Natural killer cell treated with Interleukin-12 subunit alpha and Interleukin-12 subunit beta and Interleukin-15 and Interleukin-18, amount 100 ng/mL, for 72 hours (primary cell): ENCODE measurements at regions not wholly inside any gene's neighbourhood (a gene's known extent, or its start where the extent isn't known, plus 50 kb on each side); places are given as distances from the start of the nearest gene placed in this dataset.
A peak's percentile ranks its signal among the peaks of the same experiment; 100 is the strongest.

Source experiments
- ATAC-seq, 2 donors: fragments of 150-1000 bp; cut with Tn5 transposase in 1 of 2; sonication (Bioruptor Pico), chemical (Tn5 transposase) in 1 of 2; 2 replicates each; pipeline ENCODE4 v1.10.0; 2021
- DNase-seq: peaks from one replicate; pipeline ENCODE4 v3.0.0; 2022; ENCODE audit warnings: low spot score
- H3K27ac Mint-ChIP-seq, 2 donors: 1 replicate in 1 of 2; 2 replicates in 1 of 2; pipeline ENCODE4 v1.8.0; 2022; ENCODE audit warnings: mixed read lengths in 2 of 2, mild to moderate bottlenecking in 1 of 2, moderate library complexity in 1 of 2
- H3K27me3 Mint-ChIP-seq, 2 donors: 1 replicate in 1 of 2; 2 replicates in 1 of 2; pipeline ENCODE4 v1.8.0; 2022; ENCODE audit warnings: mixed read lengths in 2 of 2
- H3K36me3 Mint-ChIP-seq: one replicate; pipeline ENCODE4 v1.8.0; 2022; ENCODE audit warnings: mixed read lengths
- H3K4me1 Mint-ChIP-seq, 2 donors: 1 replicate in 1 of 2; 2 replicates in 1 of 2; pipeline ENCODE4 v1.8.0; 2022; ENCODE audit warnings: low read depth in 2 of 2, mixed read lengths in 2 of 2, mild to moderate bottlenecking in 1 of 2
- H3K4me3 Mint-ChIP-seq: one replicate; pipeline ENCODE4 v1.8.0; 2022; ENCODE audit warnings: mixed read lengths
- H3K9me3 Mint-ChIP-seq: 2 replicates; pipeline ENCODE4 v1.8.0; 2022; ENCODE audit warnings: mixed read lengths

GRCh38 chr2:146530886-146531285, 1313.9 kb upstream of the ACVR2A start:
- no peaks in the 10 kb centered on the region for H3K27me3 Mint-ChIP-seq
- H3K4me3 Mint-ChIP-seq, result no peak overlapping the region
- H3K27ac Mint-ChIP-seq, result no peak overlapping the region
- ATAC-seq, result no peak
- H3K36me3 Mint-ChIP-seq, result no peaks in the 10 kb centered on the region
- no peak for DNase-seq
- H3K9me3 Mint-ChIP-seq, result no peaks in the 10 kb centered on the region
- no peaks in the 10 kb centered on the region for H3K4me1 Mint-ChIP-seq

GRCh38 chr2:146527166-146527565, 1317.7 kb upstream of the ACVR2A start:
- ATAC-seq (no peak), DNase-seq (no peak)
- H3K27me3 Mint-ChIP-seq, result no peaks in the 10 kb centered on the region
- H3K4me3 Mint-ChIP-seq, result no peak overlapping the region
- H3K9me3 Mint-ChIP-seq, result no peaks in the 10 kb centered on the region
- no peaks in the 10 kb centered on the region for H3K4me1 Mint-ChIP-seq
- H3K36me3 Mint-ChIP-seq, result no peaks in the 10 kb centered on the region
- no peak overlapping the region for H3K27ac Mint-ChIP-seq

GRCh38 chr2:146523196-146523595, 1321.6 kb upstream of the ACVR2A start:
- ATAC-seq (no peak), DNase-seq (no peak)
- no peak overlapping the region for H3K4me3 Mint-ChIP-seq
- no peaks in the 10 kb centered on the region for H3K36me3 Mint-ChIP-seq
- no peak overlapping the region for H3K27ac Mint-ChIP-seq
- H3K9me3 Mint-ChIP-seq, result no peaks in the 10 kb centered on the region
- H3K27me3 Mint-ChIP-seq, result no peaks in the 10 kb centered on the region
- no peaks in the 10 kb centered on the region for H3K4me1 Mint-ChIP-seq

GRCh38 chr2:146506851-146507250, 1338.0 kb upstream of the ACVR2A start:
- H3K4me1 Mint-ChIP-seq, result no peaks in the 10 kb centered on the region
- no peak overlapping the region for H3K27ac Mint-ChIP-seq
- H3K27me3 Mint-ChIP-seq, result no peaks in the 10 kb centered on the region
- DNase-seq (no peak), ATAC-seq (no peak)
- no peak overlapping the region for H3K4me3 Mint-ChIP-seq
- no peaks in the 10 kb centered on the region for H3K36me3 Mint-ChIP-seq
- peaks cover 10% of the 10 kb centered on the region for H3K9me3 Mint-ChIP-seq

- Mint-ChIP-seq H3K36me3 (no peaks in the 10 kb centered on the region), H3K4me3 (no peak overlapping the region), H3K27ac (no peak overlapping the region), H3K4me1 (no peaks in the 10 kb centered on the region), H3K27me3 (no peaks in the 10 kb centered on the region), H3K9me3 (peaks cover 5% of the 10 kb centered on the region)
- DNase-seq (no peak), ATAC-seq (no peak)
Observed at GRCh38 chr2:146503366-146503765, 1341.5 kb upstream of the ACVR2A start.

GRCh38 chr2:146496248-146496647, 1348.6 kb upstream of the ACVR2A start:
- no peak overlapping the region for H3K4me3 Mint-ChIP-seq
- ATAC-seq, result no peak
- peaks cover 16% of the 10 kb centered on the region for H3K9me3 Mint-ChIP-seq
- no peaks in the 10 kb centered on the region for H3K4me1 Mint-ChIP-seq
- no peak for DNase-seq
- no peaks in the 10 kb centered on the region for H3K27me3 Mint-ChIP-seq
- H3K27ac Mint-ChIP-seq, result no peak overlapping the region
- H3K36me3 Mint-ChIP-seq, result no peaks in the 10 kb centered on the region

- Mint-ChIP-seq H3K27ac (no peak overlapping the region), H3K4me3 (no peak overlapping the region), H3K9me3 (peaks cover 16% of the 10 kb centered on the region), H3K27me3 (no peaks in the 10 kb centered on the region), H3K4me1 (no peaks in the 10 kb centered on the region), H3K36me3 (no peaks in the 10 kb centered on the region)
- ATAC-seq, result no peak
- DNase-seq, result no peak
Observed at GRCh38 chr2:146489386-146489785, 1355.4 kb upstream of the ACVR2A start.

GRCh38 chr2:146481629-146482028, 1363.2 kb upstream of the ACVR2A start:
- ATAC-seq (no peak), DNase-seq (no peak)
- no peaks in the 10 kb centered on the region for H3K36me3 Mint-ChIP-seq
- no peak overlapping the region for H3K27ac Mint-ChIP-seq
- peaks cover 8% of the 10 kb centered on the region for H3K9me3 Mint-ChIP-seq
- H3K4me1 Mint-ChIP-seq, result no peaks in the 10 kb centered on the region
- H3K4me3 Mint-ChIP-seq, result no peak overlapping the region
- no peaks in the 10 kb centered on the region for H3K27me3 Mint-ChIP-seq

GRCh38 chr2:146477383-146477782, 1367.4 kb upstream of the ACVR2A start:
- peaks cover 8% of the 10 kb centered on the region for H3K9me3 Mint-ChIP-seq
- H3K27me3 Mint-ChIP-seq, result no peaks in the 10 kb centered on the region
- no peak for ATAC-seq
- H3K4me3 Mint-ChIP-seq, result no peak overlapping the region
- H3K27ac Mint-ChIP-seq, result no peak overlapping the region
- H3K36me3 Mint-ChIP-seq, result no peaks in the 10 kb centered on the region
- no peaks in the 10 kb centered on the region for H3K4me1 Mint-ChIP-seq
- no peak for DNase-seq

GRCh38 chr2:146468578-146468977, 1376.3 kb upstream of the ACVR2A start:
- ATAC-seq (no peak), DNase-seq (no peak)
- H3K36me3 Mint-ChIP-seq, result no peaks in the 10 kb centered on the region
- peaks cover 8% of the 10 kb centered on the region for H3K9me3 Mint-ChIP-seq
- H3K4me1 Mint-ChIP-seq, result no peaks in the 10 kb centered on the region
- no peaks in the 10 kb centered on the region for H3K27me3 Mint-ChIP-seq
- no peak overlapping the region for H3K4me3 Mint-ChIP-seq
- no peak overlapping the region for H3K27ac Mint-ChIP-seq

GRCh38 chr2:146467425-146467824, 1377.4 kb upstream of the ACVR2A start:
- no peak overlapping the region for H3K4me3 Mint-ChIP-seq
- no peaks in the 10 kb centered on the region for H3K4me1 Mint-ChIP-seq
- H3K36me3 Mint-ChIP-seq, result peaks cover 3% of the 10 kb centered on the region
- DNase-seq (no peak), ATAC-seq (no peak)
- H3K9me3 Mint-ChIP-seq, result peaks cover 11% of the 10 kb centered on the region
- no peak overlapping the region for H3K27ac Mint-ChIP-seq
- no peaks in the 10 kb centered on the region for H3K27me3 Mint-ChIP-seq

GRCh38 chr2:146465460-146465859, 1379.4 kb upstream of the ACVR2A start:
- peak in 1 of 2 donors; percentile 28 for ATAC-seq

GRCh38 chr2:146461068-146461467, 1383.8 kb upstream of the ACVR2A start:
- peaks cover 13% of the 10 kb centered on the region for H3K9me3 Mint-ChIP-seq
- ATAC-seq, result no peak
- no peak for DNase-seq

More at GRCh38 chr2:146465460-146465859, 1379.4 kb upstream of the ACVR2A start:
- DNase-seq, result no peak
- H3K4me1 Mint-ChIP-seq, result no peaks in the 10 kb centered on the region
- H3K36me3 Mint-ChIP-seq, result peaks cover 10% of the 10 kb centered on the region
- H3K4me3 Mint-ChIP-seq, result no peak overlapping the region
- H3K27ac Mint-ChIP-seq, result no peak overlapping the region
- H3K9me3 Mint-ChIP-seq, result peaks cover 13% of the 10 kb centered on the region
- no peaks in the 10 kb centered on the region for H3K27me3 Mint-ChIP-seq

GRCh38 chr2:146458585-146458984, 1386.2 kb upstream of the ACVR2A start:
- no peak overlapping the region for H3K27ac Mint-ChIP-seq
- DNase-seq (no peak), ATAC-seq (no peak)
- H3K27me3 Mint-ChIP-seq, result no peaks in the 10 kb centered on the region
- H3K9me3 Mint-ChIP-seq, result peaks cover 13% of the 10 kb centered on the region
- peaks cover 10% of the 10 kb centered on the region for H3K36me3 Mint-ChIP-seq
- H3K4me1 Mint-ChIP-seq, result no peaks in the 10 kb centered on the region
- no peak overlapping the region for H3K4me3 Mint-ChIP-seq

More at GRCh38 chr2:146461068-146461467, 1383.8 kb upstream of the ACVR2A start:
- no peaks in the 10 kb centered on the region for H3K4me1 Mint-ChIP-seq
- no peak overlapping the region for H3K4me3 Mint-ChIP-seq
- H3K27me3 Mint-ChIP-seq, result no peaks in the 10 kb centered on the region
- peaks cover 10% of the 10 kb centered on the region for H3K36me3 Mint-ChIP-seq
- H3K27ac Mint-ChIP-seq, result no peak overlapping the region

- H3K36me3 Mint-ChIP-seq, result peaks cover 5% of the 10 kb centered on the region
- H3K27me3 Mint-ChIP-seq, result no peaks in the 10 kb centered on the region
- H3K4me1 Mint-ChIP-seq, result no peaks in the 10 kb centered on the region
- peaks cover 10% of the 10 kb centered on the region for H3K9me3 Mint-ChIP-seq
- no peak for ATAC-seq
- no peak overlapping the region for H3K4me3 Mint-ChIP-seq
- DNase-seq, result no peak
- no peak overlapping the region for H3K27ac Mint-ChIP-seq
Observed at GRCh38 chr2:146457221-146457620, 1387.6 kb upstream of the ACVR2A start.
